ENCODE measurements at regions not wholly inside any gene's neighbourhood (a gene's known extent, or its start where the extent isn't known, plus 50 kb on each side); places are given as distances from the start of the nearest gene placed in this dataset.

- Mint-ChIP-seq H3K27ac (no peak overlapping the region), H3K4me1 (ENCODE audit: low read depth) (no peaks in the 10 kb centered on the region), H3K4me3 (no peak overlapping the region), H3K36me3 (ENCODE audit: low read depth) (no peaks in the 10 kb centered on the region), H3K9me3 (ENCODE audit: insufficient read depth) (peaks cover 5% of the 10 kb centered on the region), H3K27me3 (ENCODE audit: low read depth) (peaks cover 49% of the 10 kb centered on the region)
- ATAC-seq: no peak
- POLR2A ChIA-PET: no interaction called here
- no peak for DNase-seq
- CTCF ChIA-PET: no interaction called here
Measured at GRCh38 chr1:38141483-38141882, 94.9 kb upstream of the POU3F1 start.

DNA sequence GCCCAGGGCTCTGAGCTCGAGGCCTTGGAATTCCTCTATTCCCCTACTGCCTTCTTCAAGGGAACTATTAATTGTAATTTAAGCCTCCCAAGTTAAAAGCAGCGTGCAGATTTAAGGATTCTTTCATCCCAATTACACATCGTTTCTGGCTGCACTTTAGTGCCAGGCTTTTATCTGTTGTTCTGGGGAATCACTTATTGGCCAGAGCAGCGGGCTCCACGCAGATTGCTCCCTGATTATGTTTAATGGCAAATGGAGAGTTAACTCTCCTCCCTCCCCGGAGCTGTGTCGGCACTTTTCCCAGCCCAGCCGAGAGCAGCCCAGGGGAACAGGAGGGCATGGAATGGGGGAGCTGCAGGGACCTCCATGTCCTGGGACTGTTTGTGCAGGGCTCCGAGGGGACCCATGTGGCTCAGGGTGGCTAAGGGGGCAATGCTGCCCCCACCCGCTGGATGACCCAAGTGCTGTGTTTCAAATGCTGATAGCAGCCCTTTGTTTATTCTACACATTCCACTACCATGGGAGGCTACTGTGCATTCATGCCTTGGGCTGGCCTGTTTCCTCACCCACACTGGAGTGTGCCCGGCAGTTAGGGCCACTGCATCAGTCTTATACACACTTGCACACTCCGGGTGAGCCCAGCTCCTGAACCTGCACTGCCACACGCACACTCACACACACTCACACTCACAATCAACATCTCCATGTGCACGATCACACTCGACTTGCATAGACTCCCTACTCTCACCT is 93.3 kb upstream of the POU3F1 start:
- no peaks in the 10 kb centered on the region for H3K36me3 Mint-ChIP-seq (ENCODE audit: low read depth)
- CTCF ChIA-PET: no interaction called here

DNA sequence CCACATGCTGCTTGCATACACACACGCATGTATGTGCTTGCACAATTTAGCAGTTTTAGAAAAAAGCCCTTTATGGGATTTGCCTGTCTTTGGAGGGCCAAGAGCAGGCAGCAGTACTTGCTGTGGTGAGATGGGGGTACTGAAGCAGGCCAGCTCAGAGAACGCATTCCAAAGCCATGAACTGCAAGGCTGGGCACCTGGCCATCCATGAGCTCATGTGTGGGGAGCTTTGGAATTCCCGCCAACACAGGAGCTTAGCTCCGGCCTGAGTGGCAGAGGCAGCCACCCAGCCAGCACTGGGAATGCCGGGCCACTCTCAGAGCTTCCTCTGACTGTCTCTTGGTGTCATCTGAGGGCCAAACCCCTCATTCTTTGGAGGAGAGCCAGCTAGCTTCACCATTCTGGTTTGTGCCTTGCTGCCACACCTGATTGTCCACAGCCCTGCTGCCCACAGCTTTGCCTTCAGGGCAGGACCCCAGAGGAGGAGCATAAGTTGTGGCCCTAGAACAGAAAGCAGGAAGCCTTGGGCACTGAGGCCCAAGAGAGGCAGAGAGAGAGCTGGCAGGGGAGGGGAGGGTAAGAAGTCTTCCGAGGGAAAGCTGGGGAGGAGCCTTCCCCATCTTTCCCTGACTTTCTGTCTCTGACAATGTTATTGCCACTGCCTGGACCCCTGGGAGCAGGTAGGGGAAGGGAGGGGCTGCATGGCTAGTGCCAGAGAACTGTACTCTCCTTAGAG is 92.1 kb upstream of the POU3F1 start:
- CTCF ChIA-PET: no interaction called here

More for the DNA sequence above, 93.3 kb upstream of the POU3F1 start:
- H3K9me3 Mint-ChIP-seq (ENCODE audit: insufficient read depth): no peaks in the 10 kb centered on the region
- peaks cover 62% of the 10 kb centered on the region for H3K27me3 Mint-ChIP-seq (ENCODE audit: low read depth)
- no peak overlapping the region for H3K4me3 Mint-ChIP-seq
- POLR2A ChIA-PET: no interaction called here
- ATAC-seq (no peak), DNase-seq (no peak)
- H3K27ac Mint-ChIP-seq: no peak overlapping the region
- H3K4me1 Mint-ChIP-seq (ENCODE audit: low read depth): no peaks in the 10 kb centered on the region

GRCh38 chr1:38137164-38137563 is 90.6 kb upstream of the POU3F1 start:
- Mint-ChIP-seq H3K9me3 (ENCODE audit: insufficient read depth) (no peaks in the 10 kb centered on the region), H3K4me1 (ENCODE audit: low read depth) (no peaks in the 10 kb centered on the region), H3K4me3 (no peak overlapping the region), H3K36me3 (ENCODE audit: low read depth) (no peaks in the 10 kb centered on the region), H3K27ac (no peak overlapping the region), H3K27me3 (ENCODE audit: low read depth) (peaks cover 71% of the 10 kb centered on the region)
- POLR2A ChIA-PET: no interaction called here
- DNase-seq (no peak), ATAC-seq (no peak)
- CTCF ChIA-PET: no interaction called here

More for the DNA sequence above, 92.1 kb upstream of the POU3F1 start:
- Mint-ChIP-seq H3K4me1 (ENCODE audit: low read depth) (no peaks in the 10 kb centered on the region), H3K36me3 (ENCODE audit: low read depth) (no peaks in the 10 kb centered on the region), H3K27me3 (ENCODE audit: low read depth) (peaks cover 72% of the 10 kb centered on the region), H3K27ac (no peak overlapping the region), H3K4me3 (no peak overlapping the region), H3K9me3 (ENCODE audit: insufficient read depth) (no peaks in the 10 kb centered on the region)
- ATAC-seq (no peak), DNase-seq (no peak)
- POLR2A ChIA-PET: no interaction called here

GRCh38 chr1:38135625-38136414 is 89.2 kb upstream of the POU3F1 start:
- DNase-seq (no peak), ATAC-seq (no peak)
- H3K4me1 Mint-ChIP-seq (ENCODE audit: low read depth): no peaks in the 10 kb centered on the region
- H3K9me3 Mint-ChIP-seq (ENCODE audit: insufficient read depth): no peaks in the 10 kb centered on the region
- no peaks in the 10 kb centered on the region for H3K36me3 Mint-ChIP-seq (ENCODE audit: low read depth)
- peaks cover 71% of the 10 kb centered on the region for H3K27me3 Mint-ChIP-seq (ENCODE audit: low read depth)
- ChIA-PET POLR2A (no interaction called here), CTCF (no interaction called here)
- no peak overlapping the region for H3K4me3 Mint-ChIP-seq
- no peak overlapping the region for H3K27ac Mint-ChIP-seq

DNA sequence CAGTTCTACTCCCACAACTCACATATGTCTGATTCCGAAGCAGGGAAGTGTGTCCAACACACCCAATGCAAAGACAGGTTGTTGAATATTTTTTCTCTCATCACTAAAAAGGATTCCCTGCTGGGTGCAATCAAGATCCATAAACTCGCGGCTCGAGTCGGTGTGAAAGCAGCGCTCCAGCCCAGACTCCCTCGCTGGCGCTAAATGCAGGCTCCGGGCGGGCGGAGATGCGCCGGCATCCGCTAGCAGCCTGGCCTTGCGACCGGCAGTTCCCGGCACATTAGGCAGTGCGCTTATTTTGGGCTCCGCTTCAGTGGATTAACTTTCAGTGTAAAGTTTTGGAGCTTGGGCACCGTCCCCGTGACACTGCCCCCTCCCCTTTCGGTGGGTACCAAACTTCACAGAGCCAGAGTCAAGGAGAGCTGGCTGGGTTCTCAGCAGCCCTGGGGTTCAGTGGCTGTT is 87.7 kb upstream of the POU3F1 start:
- CTCF ChIA-PET: interaction anchor here (0.8 kb wide), 1 partner anchor 356 kb away, joined by 3 read pairs; no protein-coding TSS in a partner anchor
- Mint-ChIP-seq H3K4me3 (no peak overlapping the region), H3K9me3 (ENCODE audit: insufficient read depth) (no peaks in the 10 kb centered on the region), H3K27ac (no peak overlapping the region), H3K36me3 (ENCODE audit: low read depth) (no peaks in the 10 kb centered on the region), H3K27me3 (ENCODE audit: low read depth) (peaks cover 63% of the 10 kb centered on the region), H3K4me1 (ENCODE audit: low read depth) (no peaks in the 10 kb centered on the region)
- POLR2A ChIA-PET: no interaction called here
- DNase-seq: no peak
- ATAC-seq: no peak

GRCh38 chr1:38133756-38134155 is 87.2 kb upstream of the POU3F1 start:
- no peaks in the 10 kb centered on the region for H3K9me3 Mint-ChIP-seq (ENCODE audit: insufficient read depth)
- no peak for ATAC-seq
- H3K4me3 Mint-ChIP-seq: no peak overlapping the region
- CTCF ChIA-PET: interaction anchor here (0.8 kb wide), 1 partner anchor 356 kb away, joined by 3 read pairs; no protein-coding TSS in a partner anchor
- H3K27me3 Mint-ChIP-seq (ENCODE audit: low read depth): peaks cover 63% of the 10 kb centered on the region
- POLR2A ChIA-PET: no interaction called here
- H3K36me3 Mint-ChIP-seq (ENCODE audit: low read depth): no peaks in the 10 kb centered on the region
- DNase-seq: no peak
- no peak overlapping the region for H3K27ac Mint-ChIP-seq
- H3K4me1 Mint-ChIP-seq (ENCODE audit: low read depth): no peaks in the 10 kb centered on the region

GRCh38 chr1:38133304-38133703 is 86.7 kb upstream of the POU3F1 start:
- Mint-ChIP-seq H3K9me3 (ENCODE audit: insufficient read depth) (no peaks in the 10 kb centered on the region), H3K36me3 (ENCODE audit: low read depth) (no peaks in the 10 kb centered on the region), H3K27me3 (ENCODE audit: low read depth) (peaks cover 63% of the 10 kb centered on the region), H3K4me1 (ENCODE audit: low read depth) (no peaks in the 10 kb centered on the region), H3K4me3 (no peak overlapping the region), H3K27ac (no peak overlapping the region)
- CTCF ChIA-PET: interaction anchor here (0.8 kb wide), 1 partner anchor 357 kb away, joined by 3 read pairs; no protein-coding TSS in a partner anchor
- POLR2A ChIA-PET: no interaction called here
- ATAC-seq (no peak), DNase-seq (no peak)

DNA sequence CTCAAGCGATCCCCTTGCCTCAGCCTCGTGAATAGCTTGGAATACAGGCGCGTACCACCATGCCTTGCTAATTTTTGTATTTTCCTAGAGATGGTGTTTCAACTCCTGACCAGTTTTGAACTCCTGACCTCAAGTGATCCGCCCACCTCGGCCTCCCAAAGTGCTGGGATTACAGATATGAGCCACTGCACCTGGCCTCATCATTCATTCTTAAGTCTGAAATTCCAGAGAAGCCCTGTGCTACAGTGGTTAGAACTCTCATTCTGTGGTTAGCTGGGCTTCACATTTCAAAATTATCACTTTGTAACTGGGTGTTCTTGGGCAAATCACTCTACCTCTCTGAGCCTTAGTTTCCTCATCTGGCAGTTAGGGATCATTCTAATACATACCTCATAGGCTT is 86.1 kb upstream of the POU3F1 start:
- ChIA-PET POLR2A (no interaction called here), CTCF (no interaction called here)
- Mint-ChIP-seq H3K27me3 (ENCODE audit: low read depth) (peaks cover 60% of the 10 kb centered on the region), H3K27ac (no peak overlapping the region), H3K4me1 (ENCODE audit: low read depth) (no peaks in the 10 kb centered on the region), H3K36me3 (ENCODE audit: low read depth) (no peaks in the 10 kb centered on the region), H3K9me3 (ENCODE audit: insufficient read depth) (no peaks in the 10 kb centered on the region), H3K4me3 (no peak overlapping the region)
- no peak for ATAC-seq
- DNase-seq: no peak

- ATAC-seq (no peak), DNase-seq (no peak)
- H3K36me3 Mint-ChIP-seq (ENCODE audit: low read depth): no peaks in the 10 kb centered on the region
- ChIA-PET POLR2A (no interaction called here), CTCF (interaction anchor here (1.4 kb wide), 1 partner anchor 14 kb away, joined by 3 read pairs; no protein-coding TSS in a partner anchor)
- no peaks in the 10 kb centered on the region for H3K9me3 Mint-ChIP-seq (ENCODE audit: insufficient read depth)
- no peak overlapping the region for H3K4me3 Mint-ChIP-seq
- H3K27ac Mint-ChIP-seq: no peak overlapping the region
- H3K4me1 Mint-ChIP-seq (ENCODE audit: low read depth): no peaks in the 10 kb centered on the region
- H3K27me3 Mint-ChIP-seq (ENCODE audit: low read depth): peaks cover 47% of the 10 kb centered on the region
Measured at GRCh38 chr1:38131024-38131585, 84.5 kb upstream of the POU3F1 start.

DNA sequence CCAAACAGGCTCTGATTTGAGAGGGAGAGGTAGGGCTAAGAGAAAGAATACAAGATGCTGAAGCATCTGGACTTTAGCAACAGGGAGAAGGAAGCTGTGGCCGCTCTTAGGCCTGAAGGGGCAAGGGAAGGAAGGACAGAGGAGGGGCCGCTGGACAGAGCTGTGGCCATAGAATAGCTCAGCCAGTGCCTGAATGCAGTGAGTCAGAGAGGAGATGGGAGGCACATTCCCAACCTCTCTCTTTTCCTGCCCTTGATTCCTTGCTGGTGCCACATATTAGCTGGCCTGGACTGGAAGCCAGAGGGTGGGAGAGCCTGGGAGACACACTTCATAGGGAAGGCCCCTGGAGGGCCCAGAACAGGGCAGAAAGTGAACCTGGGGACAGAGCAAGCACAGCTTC is 83.4 kb upstream of the POU3F1 start:
- ChIA-PET POLR2A (no interaction called here), CTCF (no interaction called here)
- Mint-ChIP-seq H3K4me3 (no peak overlapping the region), H3K4me1 (ENCODE audit: low read depth) (no peaks in the 10 kb centered on the region), H3K27ac (no peak overlapping the region), H3K9me3 (ENCODE audit: insufficient read depth) (no peaks in the 10 kb centered on the region), H3K36me3 (ENCODE audit: low read depth) (no peaks in the 10 kb centered on the region), H3K27me3 (ENCODE audit: low read depth) (peaks cover 35% of the 10 kb centered on the region)
- no peak for DNase-seq
- ATAC-seq: no peak

- no peaks in the 10 kb centered on the region for H3K4me1 Mint-ChIP-seq (ENCODE audit: low read depth)
- no peaks in the 10 kb centered on the region for H3K36me3 Mint-ChIP-seq (ENCODE audit: low read depth)
- ChIA-PET POLR2A (no interaction called here), CTCF (no interaction called here)
- no peak for ATAC-seq
- no peak overlapping the region for H3K27ac Mint-ChIP-seq
- H3K27me3 Mint-ChIP-seq (ENCODE audit: low read depth): peaks cover 30% of the 10 kb centered on the region
- H3K9me3 Mint-ChIP-seq (ENCODE audit: insufficient read depth): no peaks in the 10 kb centered on the region
- DNase-seq: no peak
- no peak overlapping the region for H3K4me3 Mint-ChIP-seq
Measured at GRCh38 chr1:38129473-38129872, 82.9 kb upstream of the POU3F1 start.
